Dermis blood vessel endothelial cell (primary cell): ENCODE measurements at regions not wholly inside any gene's neighbourhood (a gene's known extent, or its start where the extent isn't known, plus 50 kb on each side); places are given as distances from the start of the nearest gene placed in this dataset.
A peak's percentile ranks its signal among the peaks of the same experiment; 100 is the strongest.

Experiments
- DNase-seq: peaks from one replicate; pipeline ENCODE4 v3.0.0; 2010

- peak; percentile 24 for DNase-seq
These were observed 299.5 kb upstream of the RASGRP1 start for GRCh38 chr15:38864122-38864521.

- no peak for DNase-seq
These were observed 300.4 kb upstream of the RASGRP1 start for GRCh38 chr15:38864827-38865581.

GRCh38 chr15:38867556-38867955 is 302.9 kb upstream of the RASGRP1 start:
- peak; percentile 36 for DNase-seq

- peak; percentile 85 for DNase-seq
These were observed 303.9 kb upstream of the RASGRP1 start for GRCh38 chr15:38868326-38869114.

GRCh38 chr15:38871638-38872037 is 307.0 kb upstream of the RASGRP1 start:
- DNase-seq = no peak

GRCh38 chr15:38872732-38873131 is 308.1 kb upstream of the RASGRP1 start:
- DNase-seq = no peak

GRCh38 chr15:38873158-38873557 is 308.5 kb upstream of the RASGRP1 start:
- DNase-seq = no peak

GRCh38 chr15:38874464-38874863 is 309.9 kb upstream of the RASGRP1 start:
- DNase-seq = no peak

- DNase-seq = no peak
These were observed 311.6 kb upstream of the RASGRP1 start for GRCh38 chr15:38876211-38876610.

- DNase-seq = no peak
These were observed 312.0 kb upstream of the RASGRP1 start for GRCh38 chr15:38876621-38877020.

- no peak for DNase-seq
These were observed 312.9 kb upstream of the RASGRP1 start for GRCh38 chr15:38877471-38877870.

GRCh38 chr15:38878026-38878425 is 313.4 kb upstream of the RASGRP1 start:
- no peak for DNase-seq

GRCh38 chr15:38878926-38879325 is 314.3 kb upstream of the RASGRP1 start:
- peak; percentile 38 for DNase-seq

- no peak for DNase-seq
These were observed 315.4 kb upstream of the RASGRP1 start for GRCh38 chr15:38879909-38880471.

- no peak for DNase-seq
These were observed 317.6 kb upstream of the RASGRP1 start for GRCh38 chr15:38882221-38882620.

- peak; percentile 49 for DNase-seq
These were observed 319.4 kb upstream of the RASGRP1 start for GRCh38 chr15:38883987-38884386.

GRCh38 chr15:38885001-38885400 is 320.4 kb upstream of the RASGRP1 start:
- DNase-seq = peak; percentile 67

GRCh38 chr15:38885471-38885952 is 320.9 kb upstream of the RASGRP1 start:
- no peak for DNase-seq

GRCh38 chr15:38886315-38887163 is 321.9 kb upstream of the RASGRP1 start:
- DNase-seq = no peak

GRCh38 chr15:38888701-38889221 is 324.1 kb upstream of the RASGRP1 start:
- DNase-seq = no peak

GRCh38 chr15:38890194-38890593 is 325.6 kb upstream of the RASGRP1 start:
- no peak for DNase-seq

- no peak for DNase-seq
These were observed 329.3 kb upstream of the RASGRP1 start for GRCh38 chr15:38893925-38894242.
